Adrenal gland (tissue), 9 donors: ENCODE measurements at regions not wholly inside any gene's neighbourhood (a gene's known extent, or its start where the extent isn't known, plus 50 kb on each side); places are given as distances from the start of the nearest gene placed in this dataset.

Experiments
- DNase-seq, 7 donors: peaks; one replicate each; pipeline ENCODE4 v3.0.0-alpha.2; 2019 to 2020
- H3K27ac ChIP-seq, 5 donors: fragments of 200-600 bp; sonication (generic) in 4 of 5; 1 replicate in 3 of 5; 2 replicates in 2 of 5; pipeline versions ENCODE4 v1.5.1 to v1.8.0; 2016 to 2020; ENCODE audit warnings: mild to moderate bottlenecking in 1 of 5
- H3K27me3 ChIP-seq: fragments of 200-600 bp; 2 replicates; pipeline ENCODE4 v1.8.0; 2021
- H3K36me3 ChIP-seq, 2 donors: fragments of 200-600 bp; replicated peaks in 1 of 2; 1 replicate in 1 of 2; 2 replicates in 1 of 2; pipeline versions ENCODE4 v1.5.1 to v1.8.0; 2018 to 2022
- H3K4me1 ChIP-seq, 2 donors: fragments of 200-600 bp; replicated peaks in 1 of 2; 1 replicate in 1 of 2; 2 replicates in 1 of 2; pipeline versions ENCODE4 v1.5.1 to v1.8.0; 2018 to 2021
- H3K4me3 ChIP-seq, 4 donors: fragments of 200-600 bp; sonication (generic) in 3 of 4; one replicate each; pipeline ENCODE4 v1.5.1; 2016 to 2018
- H3K9me3 ChIP-seq, 3 donors: fragments of 200-600 bp; sonication (generic) in 1 of 3; replicated peaks in 1 of 3; 1 replicate in 2 of 3; 2 replicates in 1 of 3; pipeline versions ENCODE4 v1.5.1 to v1.8.0; 2016 to 2021
- POLR2A ChIP-seq, 2 donors: fragments of 450-650 bp; IDR thresholded peaks; one replicate each; pipeline ENCODE4 v1.6.1; 2017; ENCODE audit warnings: antibody characterized with exemption in 2 of 2, mild to moderate bottlenecking in 2 of 2, moderate library complexity in 1 of 2
- WGBS, 4 donors: extraction: QIAGEN DNeasy Blood & Tissue Kit in 2 of 4; methylation state at CpG; one replicate each; pipeline versions ENCODE4 v1.1.5 to v1.1.7; 2013 to 2017; 5-methylcytosine and 5-hydroxymethylcytosine counted together
- intact Hi-C, 2 donors: fragments of 100-400 bp; cut with DNase I; formaldehyde crosslinking; loops; one replicate each; pipeline versions ENCODE4 v1.14.1 to v1.15.0; 2022 to 2023
- TF ChIP-seq, protein P1 (sequence below), 6 experiments: fragments of 450-650 bp in 4 of 6; fragments of 200-600 bp in 2 of 6; sonication (generic) in 1 of 6; IDR thresholded peaks; 1 replicate in 5 of 6; 2 replicates in 1 of 6; pipeline versions ENCODE4 v1.5.1 to v1.8.0; 2016 to 2021; ENCODE audit warnings: antibody characterized with exemption in 6 of 6, mild to moderate bottlenecking in 2 of 6, moderate library complexity in 1 of 6
- donor health status: healthy with polysubstance abuse.
- donor health status: Bipolar disorder and iron deficiency.
- donor health status: DM: yes; HTN: yes; CAD: no.
- donor health status: DM: no; HTN: no; CAD: no.
- donor health status: DM: no; HTN: no; CAD: no.

DNA sequence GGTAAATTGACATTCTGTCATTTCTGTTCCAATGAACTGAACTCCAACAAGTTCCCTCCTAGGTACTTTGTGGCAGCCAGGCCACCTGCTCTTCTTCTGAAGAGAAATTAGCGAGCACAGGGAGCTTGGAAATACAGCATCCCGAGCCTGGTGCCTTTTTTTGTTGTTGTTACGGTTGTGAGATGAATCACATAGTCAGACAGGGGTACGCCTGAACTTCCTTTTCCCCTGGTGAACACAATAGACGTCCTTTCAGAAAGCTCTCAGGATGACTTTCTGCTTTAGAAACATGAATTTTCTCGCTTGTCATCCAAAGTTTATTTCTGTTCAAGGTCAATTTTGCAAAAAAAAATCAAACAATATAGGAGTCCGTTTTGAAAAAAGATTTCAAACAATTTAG lies 53.9 kb upstream of the XYLT1 start:
- TF ChIP-seq POLR2A (IDR thresholded peaks at IDR 0.05) = no peak
- Histone ChIP-seq H3K27me3 (no peaks in the 10 kb centered on the region), H3K27ac (no peak overlapping the region), H3K9me3 (no peaks in the 10 kb centered on the region), H3K36me3 (no peaks in the 10 kb centered on the region), H3K4me1 (no peaks in the 10 kb centered on the region), H3K4me3 (no peak overlapping the region)
- no peak for DNase-seq
- intact Hi-C loops = no loop called here
- 37 to 52% (median 44%) methylated on average over 7 of the region's 7 CpGs for WGBS, 4 donors

DNA sequence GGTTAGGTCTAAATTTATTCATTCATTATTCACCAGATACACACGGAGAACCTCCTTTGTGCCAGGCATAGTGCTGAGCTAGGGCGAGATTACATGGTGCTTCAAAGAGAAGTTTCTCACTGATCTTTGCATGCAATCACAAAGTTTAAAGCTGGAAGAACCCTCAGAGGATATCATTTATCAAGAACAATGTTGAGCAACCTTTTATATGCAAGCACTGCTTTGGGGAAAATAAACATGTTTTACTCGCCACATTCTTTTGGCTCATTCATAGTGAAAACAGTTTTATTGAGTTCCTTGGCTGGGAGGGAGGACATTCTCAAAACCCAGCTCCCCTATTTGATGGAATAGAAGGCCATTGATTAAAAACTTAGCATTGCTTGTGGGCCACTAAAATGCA lies 49.8 kb upstream of the XYLT1 start:
- TF ChIP-seq, protein P1, sequence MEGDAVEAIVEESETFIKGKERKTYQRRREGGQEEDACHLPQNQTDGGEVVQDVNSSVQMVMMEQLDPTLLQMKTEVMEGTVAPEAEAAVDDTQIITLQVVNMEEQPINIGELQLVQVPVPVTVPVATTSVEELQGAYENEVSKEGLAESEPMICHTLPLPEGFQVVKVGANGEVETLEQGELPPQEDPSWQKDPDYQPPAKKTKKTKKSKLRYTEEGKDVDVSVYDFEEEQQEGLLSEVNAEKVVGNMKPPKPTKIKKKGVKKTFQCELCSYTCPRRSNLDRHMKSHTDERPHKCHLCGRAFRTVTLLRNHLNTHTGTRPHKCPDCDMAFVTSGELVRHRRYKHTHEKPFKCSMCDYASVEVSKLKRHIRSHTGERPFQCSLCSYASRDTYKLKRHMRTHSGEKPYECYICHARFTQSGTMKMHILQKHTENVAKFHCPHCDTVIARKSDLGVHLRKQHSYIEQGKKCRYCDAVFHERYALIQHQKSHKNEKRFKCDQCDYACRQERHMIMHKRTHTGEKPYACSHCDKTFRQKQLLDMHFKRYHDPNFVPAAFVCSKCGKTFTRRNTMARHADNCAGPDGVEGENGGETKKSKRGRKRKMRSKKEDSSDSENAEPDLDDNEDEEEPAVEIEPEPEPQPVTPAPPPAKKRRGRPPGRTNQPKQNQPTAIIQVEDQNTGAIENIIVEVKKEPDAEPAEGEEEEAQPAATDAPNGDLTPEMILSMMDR (IDR thresholded peaks at IDR 0.05) = no peak
- TF ChIP-seq POLR2A (IDR thresholded peaks at IDR 0.05) = no peak
- intact Hi-C loops = no loop called here
- no peak overlapping the region for H3K27ac ChIP-seq
- no peak overlapping the region for H3K4me3 ChIP-seq
- no peaks in the 10 kb centered on the region for H3K9me3 ChIP-seq
- WGBS, 4 donors = 48 to 68% (median 67%) methylated on average over 3 of the region's 3 CpGs
- no peak for DNase-seq
- H3K36me3 ChIP-seq = no peaks in the 10 kb centered on the region
- peaks cover 4% of the 10 kb centered on the region for H3K27me3 ChIP-seq
- H3K4me1 ChIP-seq = no peaks in the 10 kb centered on the region
